Neural cell (in vitro differentiated cells): ENCODE measurements at regions not wholly inside any gene's neighbourhood (a gene's known extent, or its start where the extent isn't known, plus 50 kb on each side); places are given as distances from the start of the nearest gene placed in this dataset.

Experiments
- EP300 ChIP-seq: fragments of 450-650 bp; conservative IDR thresholded peaks from 2 replicates; pipeline ENCODE4 v1.6.1; 2014; ENCODE audit warnings: antibody characterized with exemption, mild to moderate bottlenecking, moderate library complexity; ENCODE audit not compliant: poor library complexity, severe bottlenecking
- EZH2 ChIP-seq: fragments of 200-600, 300-800 bp; shearing (Covaris generic), sonication (generic); IDR thresholded peaks from 2 replicates; pipeline ENCODE4 v1.6.1; 2014; ENCODE audit warnings: antibody characterized with exemption, low read length, borderline replicate concordance, mild to moderate bottlenecking; ENCODE audit not compliant: insufficient read depth, poor library complexity, severe bottlenecking
- MXI1 ChIP-seq: fragments of 450-650 bp; conservative IDR thresholded peaks from 2 replicates; pipeline ENCODE4 v1.6.1; 2014; ENCODE audit warnings: antibody characterized with exemption, mild to moderate bottlenecking; ENCODE audit not compliant: poor library complexity, severe bottlenecking
- POLR2AphosphoS5 ChIP-seq: IDR thresholded peaks from 2 replicates; pipeline ENCODE4 v1.6.1; 2012
- RAD21 ChIP-seq: fragments of 450-650 bp; conservative IDR thresholded peaks from 2 replicates; pipeline ENCODE4 v1.6.1; 2014; ENCODE audit warnings: antibody characterized with exemption, mild to moderate bottlenecking, moderate library complexity
- TAF1 ChIP-seq: IDR thresholded peaks from 2 replicates; pipeline ENCODE4 v1.6.1; 2012; ENCODE audit warnings: low read depth
- TF ChIP-seq, protein P1 (sequence below): fragments of 450-650 bp; IDR thresholded peaks from 2 replicates; pipeline ENCODE4 v1.5.1; 2014; ENCODE audit warnings: antibody characterized with exemption, mild to moderate bottlenecking, moderate library complexity; ENCODE audit not compliant: poor library complexity, severe bottlenecking
- TF ChIP-seq, protein P2 (sequence below): IDR thresholded peaks from 2 replicates; pipeline ENCODE4 v1.6.1; 2012; ENCODE audit warnings: borderline replicate concordance

DNA sequence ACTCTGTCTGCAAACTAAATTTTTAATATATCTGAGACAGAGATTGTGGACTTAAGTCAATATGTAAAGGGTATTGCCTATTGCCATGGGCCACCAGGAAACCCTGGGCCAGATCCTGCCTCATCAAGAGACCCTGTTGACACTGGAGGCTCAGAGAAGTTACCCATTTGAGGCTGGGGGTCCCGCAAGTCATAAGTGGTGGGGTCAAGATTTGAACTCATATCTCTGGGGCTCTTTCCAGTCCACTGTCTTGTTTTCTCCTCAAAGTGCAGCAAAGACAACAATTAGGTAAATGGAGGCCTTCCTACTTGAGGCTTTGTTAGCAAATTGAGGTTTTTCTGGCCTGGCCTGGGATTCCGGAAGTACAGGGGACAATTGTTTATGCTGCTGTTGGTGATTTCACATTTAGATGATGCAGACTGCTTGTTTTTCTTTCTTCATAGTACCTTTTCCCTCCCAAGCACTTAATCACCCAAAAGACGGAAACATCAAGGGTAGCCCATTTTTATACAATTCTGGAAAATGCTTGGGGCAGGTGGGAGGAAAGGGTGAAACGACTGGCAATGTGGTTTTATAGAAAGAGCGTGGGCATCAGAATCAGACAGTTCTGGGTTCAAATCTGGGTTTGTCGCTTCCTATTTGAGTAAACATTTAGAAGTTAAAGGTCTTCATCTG, 160.0 kb downstream of the SMIM20 start:
- TF ChIP-seq, protein P1, sequence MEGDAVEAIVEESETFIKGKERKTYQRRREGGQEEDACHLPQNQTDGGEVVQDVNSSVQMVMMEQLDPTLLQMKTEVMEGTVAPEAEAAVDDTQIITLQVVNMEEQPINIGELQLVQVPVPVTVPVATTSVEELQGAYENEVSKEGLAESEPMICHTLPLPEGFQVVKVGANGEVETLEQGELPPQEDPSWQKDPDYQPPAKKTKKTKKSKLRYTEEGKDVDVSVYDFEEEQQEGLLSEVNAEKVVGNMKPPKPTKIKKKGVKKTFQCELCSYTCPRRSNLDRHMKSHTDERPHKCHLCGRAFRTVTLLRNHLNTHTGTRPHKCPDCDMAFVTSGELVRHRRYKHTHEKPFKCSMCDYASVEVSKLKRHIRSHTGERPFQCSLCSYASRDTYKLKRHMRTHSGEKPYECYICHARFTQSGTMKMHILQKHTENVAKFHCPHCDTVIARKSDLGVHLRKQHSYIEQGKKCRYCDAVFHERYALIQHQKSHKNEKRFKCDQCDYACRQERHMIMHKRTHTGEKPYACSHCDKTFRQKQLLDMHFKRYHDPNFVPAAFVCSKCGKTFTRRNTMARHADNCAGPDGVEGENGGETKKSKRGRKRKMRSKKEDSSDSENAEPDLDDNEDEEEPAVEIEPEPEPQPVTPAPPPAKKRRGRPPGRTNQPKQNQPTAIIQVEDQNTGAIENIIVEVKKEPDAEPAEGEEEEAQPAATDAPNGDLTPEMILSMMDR, result no peak
- no peak for TF ChIP-seq EZH2
- TF ChIP-seq TAF1, result no peak
- TF ChIP-seq, protein P2, sequence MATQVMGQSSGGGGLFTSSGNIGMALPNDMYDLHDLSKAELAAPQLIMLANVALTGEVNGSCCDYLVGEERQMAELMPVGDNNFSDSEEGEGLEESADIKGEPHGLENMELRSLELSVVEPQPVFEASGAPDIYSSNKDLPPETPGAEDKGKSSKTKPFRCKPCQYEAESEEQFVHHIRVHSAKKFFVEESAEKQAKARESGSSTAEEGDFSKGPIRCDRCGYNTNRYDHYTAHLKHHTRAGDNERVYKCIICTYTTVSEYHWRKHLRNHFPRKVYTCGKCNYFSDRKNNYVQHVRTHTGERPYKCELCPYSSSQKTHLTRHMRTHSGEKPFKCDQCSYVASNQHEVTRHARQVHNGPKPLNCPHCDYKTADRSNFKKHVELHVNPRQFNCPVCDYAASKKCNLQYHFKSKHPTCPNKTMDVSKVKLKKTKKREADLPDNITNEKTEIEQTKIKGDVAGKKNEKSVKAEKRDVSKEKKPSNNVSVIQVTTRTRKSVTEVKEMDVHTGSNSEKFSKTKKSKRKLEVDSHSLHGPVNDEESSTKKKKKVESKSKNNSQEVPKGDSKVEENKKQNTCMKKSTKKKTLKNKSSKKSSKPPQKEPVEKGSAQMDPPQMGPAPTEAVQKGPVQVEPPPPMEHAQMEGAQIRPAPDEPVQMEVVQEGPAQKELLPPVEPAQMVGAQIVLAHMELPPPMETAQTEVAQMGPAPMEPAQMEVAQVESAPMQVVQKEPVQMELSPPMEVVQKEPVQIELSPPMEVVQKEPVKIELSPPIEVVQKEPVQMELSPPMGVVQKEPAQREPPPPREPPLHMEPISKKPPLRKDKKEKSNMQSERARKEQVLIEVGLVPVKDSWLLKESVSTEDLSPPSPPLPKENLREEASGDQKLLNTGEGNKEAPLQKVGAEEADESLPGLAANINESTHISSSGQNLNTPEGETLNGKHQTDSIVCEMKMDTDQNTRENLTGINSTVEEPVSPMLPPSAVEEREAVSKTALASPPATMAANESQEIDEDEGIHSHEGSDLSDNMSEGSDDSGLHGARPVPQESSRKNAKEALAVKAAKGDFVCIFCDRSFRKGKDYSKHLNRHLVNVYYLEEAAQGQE, result no peak
- no peak for TF ChIP-seq EP300
- TF ChIP-seq MXI1, result no peak
- no peak for TF ChIP-seq RAD21
- TF ChIP-seq POLR2AphosphoS5, result no peak
